LNCaP clone FGC (cell line): ENCODE measurements at regions not wholly inside any gene's neighbourhood (a gene's known extent, or its start where the extent isn't known, plus 50 kb on each side); places are given as distances from the start of the nearest gene placed in this dataset.

ENCODE experiments used
- DNase-seq: peaks from one replicate; pipeline ENCODE4 v3.0.0-alpha.2; 2011; ENCODE audit warnings: low read depth
- H3K4me3 ChIP-seq: 2 replicates; pipeline ENCODE4 v1.5.1; 2011; ENCODE audit warnings: mild to moderate bottlenecking, low read depth, low read length, control low read depth
- TF ChIP-seq, protein P1 (sequence below): IDR thresholded peaks from 2 replicates; pipeline ENCODE4 v1.5.1; 2012; ENCODE audit warnings: mild to moderate bottlenecking; ENCODE audit not compliant: control insufficient read depth, insufficient read depth; ENCODE audit errors: extremely low read depth

DNA sequence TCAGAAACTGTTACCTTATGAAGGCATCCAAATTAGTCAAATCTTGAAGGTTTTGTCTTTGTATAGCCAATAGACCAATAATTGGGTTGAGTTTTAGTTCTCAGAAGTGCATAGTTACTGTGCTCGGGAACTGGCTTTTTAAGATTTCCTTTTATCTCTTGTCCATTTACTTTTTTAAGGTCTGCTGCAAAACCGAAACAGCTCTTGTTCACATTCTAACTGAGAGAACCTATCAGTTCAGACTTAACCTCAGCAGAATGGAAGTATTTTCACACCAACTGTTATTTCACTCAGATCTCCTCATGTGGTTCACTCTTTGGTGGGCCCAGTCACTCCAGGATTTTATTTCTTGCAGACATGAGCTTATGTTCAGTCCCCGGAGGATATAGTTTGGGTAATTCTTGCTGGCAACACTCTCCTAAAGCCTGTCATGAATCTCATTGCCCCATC lies 55.5 kb downstream of the TPBG start:
- H3K4me3 ChIP-seq, result no peak overlapping the region
- TF ChIP-seq, protein P1, sequence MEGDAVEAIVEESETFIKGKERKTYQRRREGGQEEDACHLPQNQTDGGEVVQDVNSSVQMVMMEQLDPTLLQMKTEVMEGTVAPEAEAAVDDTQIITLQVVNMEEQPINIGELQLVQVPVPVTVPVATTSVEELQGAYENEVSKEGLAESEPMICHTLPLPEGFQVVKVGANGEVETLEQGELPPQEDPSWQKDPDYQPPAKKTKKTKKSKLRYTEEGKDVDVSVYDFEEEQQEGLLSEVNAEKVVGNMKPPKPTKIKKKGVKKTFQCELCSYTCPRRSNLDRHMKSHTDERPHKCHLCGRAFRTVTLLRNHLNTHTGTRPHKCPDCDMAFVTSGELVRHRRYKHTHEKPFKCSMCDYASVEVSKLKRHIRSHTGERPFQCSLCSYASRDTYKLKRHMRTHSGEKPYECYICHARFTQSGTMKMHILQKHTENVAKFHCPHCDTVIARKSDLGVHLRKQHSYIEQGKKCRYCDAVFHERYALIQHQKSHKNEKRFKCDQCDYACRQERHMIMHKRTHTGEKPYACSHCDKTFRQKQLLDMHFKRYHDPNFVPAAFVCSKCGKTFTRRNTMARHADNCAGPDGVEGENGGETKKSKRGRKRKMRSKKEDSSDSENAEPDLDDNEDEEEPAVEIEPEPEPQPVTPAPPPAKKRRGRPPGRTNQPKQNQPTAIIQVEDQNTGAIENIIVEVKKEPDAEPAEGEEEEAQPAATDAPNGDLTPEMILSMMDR, result no peak
- no peak for DNase-seq

DNA sequence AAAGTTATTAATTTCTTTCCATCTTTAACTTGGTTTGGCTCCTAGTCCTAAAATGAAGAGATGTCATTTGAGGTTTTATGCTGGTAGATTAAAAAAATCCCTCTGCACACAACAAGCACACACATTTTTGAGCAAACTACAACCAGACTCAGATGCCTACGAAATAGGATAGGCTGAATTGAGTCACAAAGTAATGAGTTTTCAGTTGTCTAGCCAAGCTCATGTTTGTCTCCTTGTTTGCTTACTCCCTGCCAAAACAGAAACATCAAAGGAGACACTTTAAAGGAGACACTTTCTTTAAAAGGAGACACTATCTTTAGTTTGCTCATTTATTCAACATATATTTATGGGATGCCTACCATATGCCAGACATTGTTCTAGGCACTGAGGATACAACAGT lies 56.2 kb downstream of the TPBG start:
- TF ChIP-seq, protein P1, result no peak
- no peak for DNase-seq
- no peak overlapping the region for H3K4me3 ChIP-seq

DNA sequence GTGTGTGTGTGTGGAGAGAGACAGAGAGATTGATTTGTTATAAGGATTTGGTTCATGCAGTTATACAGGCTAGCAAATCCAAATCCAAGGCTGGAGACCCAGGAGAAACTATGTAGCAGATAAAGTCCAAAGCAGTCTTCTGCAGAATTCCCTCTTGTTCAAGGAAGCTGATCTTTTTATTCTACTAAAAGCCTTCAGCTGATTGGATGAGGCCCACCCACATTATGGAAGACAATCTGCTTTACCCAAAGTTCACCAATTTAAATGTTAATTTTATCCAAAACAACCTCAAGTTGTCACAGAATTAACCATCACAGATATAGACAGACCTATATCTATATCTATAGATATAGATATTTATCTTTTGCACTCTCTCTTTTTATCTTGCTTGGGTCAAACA lies 67.0 kb downstream of the TPBG start:
- no peak overlapping the region for H3K4me3 ChIP-seq
- TF ChIP-seq, protein P1, result no peak
- no peak for DNase-seq

DNA sequence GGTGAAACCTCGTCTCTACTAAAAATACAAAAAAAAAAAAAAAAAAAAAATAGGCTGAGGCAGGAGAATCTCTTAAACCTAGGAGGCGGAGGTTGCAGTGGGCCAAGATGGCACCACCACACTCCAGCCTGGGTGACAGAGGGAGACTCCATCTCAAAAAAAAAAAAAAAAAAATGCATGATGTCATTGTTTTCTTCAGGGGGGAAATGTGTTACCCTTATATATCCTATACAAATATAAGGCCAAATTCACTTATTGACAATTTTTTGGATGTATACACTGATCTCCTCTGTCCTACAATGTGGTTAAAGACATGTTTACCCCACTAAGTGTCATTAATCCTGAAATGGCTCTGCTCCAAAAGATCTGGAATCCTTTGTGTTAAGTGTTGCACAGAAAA lies 73.1 kb downstream of the TPBG start:
- TF ChIP-seq, protein P1, result no peak
- no peak for DNase-seq
- H3K4me3 ChIP-seq, result no peak overlapping the region

DNA sequence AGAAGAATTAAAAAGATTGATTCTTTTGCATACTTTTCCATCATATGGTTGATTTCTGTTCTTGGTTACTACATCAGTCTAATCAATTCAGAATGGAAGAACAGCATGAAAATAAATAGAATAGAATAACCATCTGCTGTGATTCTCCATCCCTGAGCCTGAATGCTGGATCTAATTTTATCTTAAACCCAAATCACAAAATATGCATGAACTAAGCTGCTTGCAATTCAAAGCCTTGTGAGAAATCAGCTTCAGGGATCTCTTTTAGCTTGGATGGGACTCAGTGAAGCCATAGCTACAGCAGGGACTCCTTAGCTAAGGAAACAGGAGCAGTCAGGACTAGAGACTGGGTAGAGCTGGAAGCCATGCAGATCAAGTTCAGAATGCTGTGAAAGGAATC lies 74.1 kb downstream of the TPBG start:
- no peak overlapping the region for H3K4me3 ChIP-seq
- no peak for DNase-seq
- TF ChIP-seq, protein P1, result no peak

DNA sequence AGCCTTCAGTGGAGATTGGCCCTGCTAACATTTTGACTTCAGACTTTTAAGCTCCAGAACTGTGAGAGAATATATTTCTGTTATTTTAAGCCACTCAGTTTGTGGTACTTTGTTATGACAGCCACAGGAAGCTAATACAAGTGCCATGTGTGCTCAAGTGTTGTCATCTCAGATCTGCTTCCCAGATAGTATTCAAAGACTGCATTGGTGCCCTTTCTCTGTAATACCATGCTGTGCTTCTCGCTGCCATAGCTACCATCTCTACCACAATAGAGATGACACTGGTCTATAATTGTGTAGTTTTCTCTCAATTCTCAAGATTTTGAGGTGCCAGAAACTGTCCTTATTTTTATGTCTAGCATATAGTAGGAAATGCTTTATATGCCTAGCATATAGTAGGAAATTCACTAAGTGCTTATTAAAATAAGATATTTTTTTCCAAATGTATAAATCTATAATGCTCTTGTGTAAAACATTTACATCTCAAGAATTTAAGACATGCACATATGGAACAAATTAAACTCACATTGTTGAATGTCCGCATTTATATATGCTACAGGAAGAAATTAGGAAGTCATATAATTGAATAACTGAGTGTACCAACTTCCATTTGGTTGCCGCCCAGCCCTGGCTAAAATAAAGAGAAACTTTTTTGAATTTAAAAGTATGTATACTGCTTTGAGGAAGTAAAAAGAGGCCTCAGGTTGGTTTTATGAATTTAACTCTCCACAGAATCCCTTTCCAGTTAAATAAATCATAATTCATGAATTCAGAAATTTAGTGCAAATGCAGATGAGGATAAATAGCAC lies 77.6 kb downstream of the TPBG start:
- DNase-seq, result no peak
- TF ChIP-seq, protein P1, result no peak
- no peak overlapping the region for H3K4me3 ChIP-seq
